ENCODE measurements at regions not wholly inside any gene's neighbourhood (a gene's known extent, or its start where the extent isn't known, plus 50 kb on each side); places are given as distances from the start of the nearest gene placed in this dataset.

DNA sequence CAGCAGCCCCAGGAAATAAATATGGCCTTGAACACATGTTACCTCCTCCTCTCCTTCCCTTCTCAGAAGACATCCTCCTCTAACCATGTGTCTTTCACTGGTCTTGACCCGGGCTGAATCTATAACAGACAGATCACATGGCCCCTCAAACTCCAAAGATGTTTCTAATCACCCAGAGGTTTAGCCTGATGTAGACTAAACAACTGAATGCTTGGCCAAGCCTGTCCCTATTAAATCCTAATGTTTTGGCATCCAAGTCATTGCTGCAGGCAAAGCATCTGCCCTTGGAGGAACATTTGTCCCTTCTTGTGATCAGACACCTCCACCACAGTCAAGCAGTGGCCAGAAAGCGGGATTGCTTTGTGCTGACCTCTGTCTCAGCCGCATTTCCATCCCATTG lies 65.5 kb downstream of the ANKRD60 start:
- no peaks in the 10 kb centered on the region for H3K4me1 Mint-ChIP-seq
- no peak overlapping the region for H3K27ac Mint-ChIP-seq
- no peaks in the 10 kb centered on the region for H3K36me3 Mint-ChIP-seq (ENCODE audit: low read depth)
- H3K27me3 Mint-ChIP-seq: peaks cover 3% of the 10 kb centered on the region
- no peak for ATAC-seq
- DNase-seq: no peak
- no peaks in the 10 kb centered on the region for H3K9me3 Mint-ChIP-seq
- H3K4me3 Mint-ChIP-seq: no peak overlapping the region

GRCh38 chr20:58161192-58161591 lies 67.3 kb downstream of the ANKRD60 start:
- Mint-ChIP-seq H3K27ac (no peak overlapping the region), H3K27me3 (peaks cover under 1% of the 10 kb centered on the region), H3K4me1 (no peaks in the 10 kb centered on the region), H3K4me3 (no peak overlapping the region), H3K9me3 (no peaks in the 10 kb centered on the region), H3K36me3 (ENCODE audit: low read depth) (no peaks in the 10 kb centered on the region)
- ATAC-seq: no peak
- no peak for DNase-seq

DNA sequence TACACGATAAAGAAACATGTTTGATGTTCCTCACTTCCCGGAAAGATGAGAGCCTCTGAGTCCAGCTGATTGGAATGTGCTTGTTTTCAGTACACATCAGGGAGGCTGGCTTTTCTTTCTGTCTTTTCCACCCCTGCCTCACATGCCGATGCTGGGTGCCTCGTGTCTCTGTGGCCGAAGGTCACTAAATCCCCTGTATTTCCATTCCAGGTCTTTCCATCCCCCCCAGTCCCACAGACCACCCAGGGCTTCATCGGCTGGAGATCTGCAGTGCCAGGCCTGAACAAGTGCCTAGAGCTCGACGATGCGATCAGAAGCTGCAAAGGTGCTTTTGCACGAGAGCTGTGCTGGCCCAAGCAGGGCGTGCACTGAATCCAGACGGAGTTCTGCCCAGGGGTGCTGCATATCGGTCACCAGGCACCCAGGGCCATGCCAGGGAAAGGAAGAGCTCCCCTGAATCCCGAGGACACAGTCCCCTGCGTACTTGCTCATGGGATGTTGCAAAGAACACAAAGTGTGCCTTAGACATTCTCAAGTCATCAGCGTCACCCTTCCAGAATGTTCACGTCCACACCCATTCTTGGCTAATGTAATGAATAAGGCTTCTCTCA lies 67.9 kb downstream of the ANKRD60 start:
- ATAC-seq (no peak), DNase-seq (no peak)
- no peaks in the 10 kb centered on the region for H3K4me1 Mint-ChIP-seq
- no peaks in the 10 kb centered on the region for H3K9me3 Mint-ChIP-seq
- H3K4me3 Mint-ChIP-seq: no peak overlapping the region
- no peak overlapping the region for H3K27ac Mint-ChIP-seq
- peaks cover 4% of the 10 kb centered on the region for H3K27me3 Mint-ChIP-seq
- no peaks in the 10 kb centered on the region for H3K36me3 Mint-ChIP-seq (ENCODE audit: low read depth)

DNA sequence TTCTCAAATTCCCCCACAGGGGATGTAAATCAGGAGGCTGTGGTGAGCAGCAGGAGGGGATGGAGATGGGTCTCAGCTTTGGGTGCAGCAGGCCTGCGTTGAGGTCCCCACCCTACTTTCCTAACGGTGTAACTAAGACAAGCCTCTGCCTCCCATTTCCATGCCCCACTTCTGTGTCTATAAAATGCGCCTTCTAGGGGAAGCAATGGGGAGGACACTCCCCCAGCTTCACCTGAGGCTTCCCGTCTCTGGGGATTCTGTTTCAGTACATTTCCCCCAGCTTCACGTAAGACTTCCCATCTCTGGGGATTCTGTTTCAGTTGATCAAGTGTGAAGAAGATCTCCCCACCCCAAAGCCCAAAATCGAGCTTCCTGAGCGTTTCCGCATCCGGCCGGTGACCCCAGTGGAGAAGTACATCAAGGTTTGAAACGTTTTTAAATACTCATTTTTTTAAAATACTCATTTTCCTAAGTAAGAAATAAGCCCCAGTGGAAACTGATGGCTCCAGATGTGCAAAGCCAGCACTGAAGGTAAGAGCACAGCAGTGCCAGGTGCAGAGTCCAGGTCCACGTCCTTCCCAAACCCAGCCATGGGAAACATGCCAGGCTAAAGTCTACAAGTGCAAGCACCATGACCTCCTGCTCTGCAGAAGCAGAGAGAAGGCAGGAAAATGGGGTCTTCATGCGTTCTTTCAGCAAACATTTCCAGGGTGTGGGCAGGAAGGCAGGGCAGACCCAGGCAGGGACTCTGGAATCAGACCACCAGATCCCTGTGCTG lies 73.1 kb downstream of the ANKRD60 start:
- no peaks in the 10 kb centered on the region for H3K9me3 Mint-ChIP-seq
- no peak overlapping the region for H3K4me3 Mint-ChIP-seq
- no peak overlapping the region for H3K27ac Mint-ChIP-seq
- no peaks in the 10 kb centered on the region for H3K4me1 Mint-ChIP-seq
- no peaks in the 10 kb centered on the region for H3K36me3 Mint-ChIP-seq (ENCODE audit: low read depth)
- peaks cover 34% of the 10 kb centered on the region for H3K27me3 Mint-ChIP-seq
- ATAC-seq (no peak), DNase-seq (no peak)

DNA sequence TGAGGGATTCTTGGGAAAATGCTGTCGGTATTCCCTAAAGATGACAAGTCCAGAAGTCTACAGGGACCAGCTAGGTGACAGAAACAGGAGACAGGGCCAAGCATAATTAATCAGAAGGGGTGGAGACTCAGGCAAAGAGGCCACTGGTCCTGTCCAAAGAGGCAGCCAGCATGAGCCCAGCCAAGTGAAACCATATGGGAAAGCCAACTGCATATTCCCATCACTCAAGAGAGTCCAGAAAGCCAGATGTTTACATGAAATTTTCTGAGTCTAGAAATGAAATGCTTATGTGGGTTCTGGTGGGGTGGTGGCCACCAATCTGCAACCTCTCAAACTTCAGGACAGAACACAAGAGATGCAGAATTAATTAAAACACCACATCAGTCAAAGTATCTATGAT lies 74.3 kb downstream of the ANKRD60 start:
- Mint-ChIP-seq H3K4me1 (no peaks in the 10 kb centered on the region), H3K9me3 (no peaks in the 10 kb centered on the region), H3K27me3 (peaks cover 39% of the 10 kb centered on the region), H3K27ac (no peak overlapping the region), H3K4me3 (no peak overlapping the region), H3K36me3 (ENCODE audit: low read depth) (no peaks in the 10 kb centered on the region)
- no peak for ATAC-seq
- no peak for DNase-seq

DNA sequence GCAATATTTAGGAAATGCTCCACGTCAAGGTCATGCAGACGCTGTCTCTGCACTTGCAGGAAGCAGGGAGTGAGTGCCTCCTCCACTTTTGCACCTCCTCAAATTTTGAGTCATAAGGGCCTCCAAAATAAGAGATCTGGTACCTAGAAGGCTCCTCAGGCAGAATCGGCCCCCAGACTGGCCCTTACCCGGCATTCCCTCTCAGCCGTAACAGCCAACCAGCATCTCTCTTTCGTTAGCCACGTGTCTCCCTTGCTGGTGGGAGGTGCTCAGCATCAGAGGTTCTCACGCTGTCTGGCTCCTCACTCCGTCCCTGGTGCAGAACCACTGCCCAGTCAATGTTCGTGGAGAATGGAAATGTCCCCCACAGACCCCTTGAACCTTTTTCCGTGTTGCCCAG lies 75.3 kb downstream of the ANKRD60 start:
- H3K27me3 Mint-ChIP-seq: peaks cover 49% of the 10 kb centered on the region
- H3K36me3 Mint-ChIP-seq (ENCODE audit: low read depth): no peaks in the 10 kb centered on the region
- H3K4me3 Mint-ChIP-seq: no peak overlapping the region
- no peaks in the 10 kb centered on the region for H3K4me1 Mint-ChIP-seq
- DNase-seq: no peak
- no peak for ATAC-seq
- no peak overlapping the region for H3K27ac Mint-ChIP-seq
- H3K9me3 Mint-ChIP-seq: no peaks in the 10 kb centered on the region

- no peak overlapping the region for H3K4me3 Mint-ChIP-seq
- peaks cover 62% of the 10 kb centered on the region for H3K27me3 Mint-ChIP-seq
- no peak overlapping the region for H3K27ac Mint-ChIP-seq
- ATAC-seq: no peak
- H3K9me3 Mint-ChIP-seq: peaks cover 4% of the 10 kb centered on the region
- peak; percentile 5 for DNase-seq
- no peaks in the 10 kb centered on the region for H3K36me3 Mint-ChIP-seq (ENCODE audit: low read depth)
- no peaks in the 10 kb centered on the region for H3K4me1 Mint-ChIP-seq
Measured at GRCh38 chr20:58150772-58151171, 77.7 kb downstream of the ANKRD60 start.

DNA sequence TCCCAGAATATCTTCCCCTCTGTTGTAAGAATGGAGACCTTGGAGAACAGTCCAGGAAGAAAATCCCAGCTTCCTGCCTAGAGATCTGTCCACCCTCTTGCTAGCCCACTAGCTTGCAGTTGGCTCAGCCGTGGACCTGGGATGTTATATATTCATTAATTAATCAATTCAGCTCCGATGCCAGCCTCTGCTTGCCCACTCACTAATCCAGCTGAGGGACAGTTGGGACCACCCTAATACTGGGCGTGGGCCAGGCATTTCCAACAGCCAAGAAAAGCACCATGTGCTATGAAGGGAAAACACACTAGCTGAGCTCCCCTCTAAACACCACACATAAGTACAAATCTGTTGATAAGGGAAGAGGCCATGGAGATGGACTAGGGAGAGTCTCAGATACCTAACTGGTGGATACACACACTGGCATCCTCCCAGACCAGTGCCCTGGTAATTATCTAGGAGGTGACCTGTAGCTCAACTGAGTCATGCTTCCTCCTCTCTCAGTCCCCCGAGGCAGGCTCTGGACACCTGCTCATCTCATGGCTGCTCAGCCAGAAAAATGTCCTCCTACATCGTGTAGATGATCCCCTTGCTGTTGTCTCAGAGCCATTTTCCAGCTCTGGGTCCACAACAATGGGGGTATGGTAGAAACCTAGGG lies 78.9 kb downstream of the ANKRD60 start:
- no peak for ATAC-seq
- Mint-ChIP-seq H3K4me3 (no peak overlapping the region), H3K27ac (no peak overlapping the region), H3K4me1 (no peaks in the 10 kb centered on the region), H3K36me3 (ENCODE audit: low read depth) (no peaks in the 10 kb centered on the region), H3K9me3 (peaks cover 4% of the 10 kb centered on the region), H3K27me3 (peaks cover 59% of the 10 kb centered on the region)
- no peak for DNase-seq

DNA sequence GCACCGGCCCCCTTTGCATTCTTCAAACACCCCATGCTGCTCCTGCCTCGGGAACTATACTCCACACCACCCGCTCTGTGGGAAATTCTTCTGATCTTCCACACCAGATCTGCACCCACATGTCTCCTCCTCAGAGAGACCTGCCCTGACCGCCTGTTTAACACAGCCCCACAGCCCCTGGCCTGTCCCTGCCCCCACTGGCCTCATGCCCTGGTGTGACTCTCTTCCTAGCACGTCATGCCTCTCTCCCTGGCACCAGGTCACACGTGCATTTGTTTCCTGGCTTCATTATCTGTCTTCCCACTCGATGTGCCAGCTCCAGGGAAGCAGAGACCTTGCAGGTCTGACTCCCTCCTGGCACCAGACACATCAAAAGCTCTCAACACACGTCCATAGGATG lies 79.6 kb downstream of the ANKRD60 start:
- H3K27me3 Mint-ChIP-seq: peaks cover 57% of the 10 kb centered on the region
- H3K27ac Mint-ChIP-seq: no peak overlapping the region

GRCh38 chr20:58147628-58148370 lies 80.7 kb downstream of the ANKRD60 start:
- no peak overlapping the region for H3K27ac Mint-ChIP-seq
- H3K4me1 Mint-ChIP-seq: no peaks in the 10 kb centered on the region
- H3K36me3 Mint-ChIP-seq (ENCODE audit: low read depth): no peaks in the 10 kb centered on the region
- peaks cover 4% of the 10 kb centered on the region for H3K9me3 Mint-ChIP-seq
- peaks cover 52% of the 10 kb centered on the region for H3K27me3 Mint-ChIP-seq
- DNase-seq: no peak
- H3K4me3 Mint-ChIP-seq: no peak overlapping the region
- ATAC-seq: no peak

More for the DNA sequence above, 79.6 kb downstream of the ANKRD60 start:
- ATAC-seq (no peak), DNase-seq (no peak)
- no peaks in the 10 kb centered on the region for H3K4me1 Mint-ChIP-seq
- H3K36me3 Mint-ChIP-seq (ENCODE audit: low read depth): no peaks in the 10 kb centered on the region
- H3K4me3 Mint-ChIP-seq: no peak overlapping the region
- H3K9me3 Mint-ChIP-seq: peaks cover 4% of the 10 kb centered on the region

GRCh38 chr20:58146746-58147140 lies 81.7 kb downstream of the ANKRD60 start:
- Mint-ChIP-seq H3K4me1 (no peaks in the 10 kb centered on the region), H3K4me3 (no peak overlapping the region), H3K9me3 (peaks cover 4% of the 10 kb centered on the region), H3K27ac (no peak overlapping the region), H3K27me3 (peaks cover 45% of the 10 kb centered on the region), H3K36me3 (ENCODE audit: low read depth) (no peaks in the 10 kb centered on the region)
- ATAC-seq: no peak
- no peak for DNase-seq

DNA sequence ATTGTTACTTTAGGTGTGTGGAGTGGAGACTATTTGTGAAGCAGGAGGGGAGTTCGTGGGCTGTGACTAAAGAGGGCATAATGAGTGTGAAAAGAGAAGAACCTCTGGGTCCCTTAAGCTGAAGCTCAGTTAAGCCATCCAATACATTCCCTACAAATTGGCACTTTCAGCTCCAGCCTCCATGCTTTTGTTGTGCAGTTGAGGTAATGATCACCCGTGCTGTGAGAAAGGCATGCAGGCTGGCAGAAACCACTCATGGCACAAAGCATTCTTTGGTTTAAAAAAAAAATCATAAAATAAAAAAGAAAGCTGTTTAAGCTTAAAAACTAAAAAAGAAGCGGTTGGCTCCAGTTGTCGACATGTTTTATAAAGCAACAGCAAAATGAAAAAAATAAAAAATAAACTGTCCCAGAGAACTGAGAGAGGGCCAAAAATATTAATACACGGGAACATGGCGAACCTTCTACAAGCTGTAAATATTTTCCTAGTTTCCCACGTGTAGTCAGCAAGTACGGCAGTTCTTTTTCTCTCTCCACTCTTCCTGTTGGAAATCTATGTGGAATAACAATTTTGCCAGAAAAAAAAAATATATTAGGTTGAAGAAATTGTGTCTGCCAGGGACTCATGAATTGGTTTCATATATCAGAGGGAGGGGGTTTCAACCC lies 82.2 kb downstream of the ANKRD60 start:
- no peak for DNase-seq
- no peaks in the 10 kb centered on the region for H3K4me1 Mint-ChIP-seq
- H3K36me3 Mint-ChIP-seq (ENCODE audit: low read depth): no peaks in the 10 kb centered on the region
- no peak overlapping the region for H3K4me3 Mint-ChIP-seq
- peaks cover 42% of the 10 kb centered on the region for H3K27me3 Mint-ChIP-seq
- no peak for ATAC-seq
- H3K27ac Mint-ChIP-seq: no peak overlapping the region
- peaks cover 4% of the 10 kb centered on the region for H3K9me3 Mint-ChIP-seq

DNA sequence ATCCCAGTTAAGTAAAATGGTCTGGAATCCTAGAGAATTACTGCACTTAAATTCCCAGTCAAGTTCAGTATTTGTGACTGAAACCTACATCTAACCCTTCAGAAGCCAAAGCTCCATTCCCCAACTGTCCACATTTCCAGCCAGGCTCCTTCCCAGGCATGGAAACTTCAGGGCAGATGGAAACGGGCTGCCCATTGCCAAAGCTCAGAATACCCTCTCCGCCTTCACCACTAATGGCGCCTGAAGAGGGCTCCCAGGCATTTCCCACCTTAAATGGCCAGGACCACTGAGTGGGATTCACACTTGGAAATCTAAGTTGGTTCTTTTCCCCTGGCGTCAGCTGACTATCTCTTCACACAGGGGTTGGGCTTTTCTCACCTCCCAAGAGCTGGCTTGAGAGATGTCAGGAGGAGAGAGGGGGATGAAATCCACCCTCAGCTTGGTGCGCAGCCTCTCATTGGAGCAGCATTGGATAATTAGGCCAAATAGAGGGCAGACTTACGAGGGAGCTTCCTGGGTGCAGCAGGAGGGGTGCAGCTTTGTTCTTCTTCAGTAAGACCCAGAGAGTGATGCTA lies 82.9 kb downstream of the ANKRD60 start:
- Mint-ChIP-seq H3K27me3 (peaks cover 37% of the 10 kb centered on the region), H3K9me3 (peaks cover 4% of the 10 kb centered on the region), H3K36me3 (ENCODE audit: low read depth) (no peaks in the 10 kb centered on the region), H3K4me1 (no peaks in the 10 kb centered on the region), H3K4me3 (no peak overlapping the region), H3K27ac (no peak overlapping the region)
- DNase-seq (no peak), ATAC-seq (no peak)

- Mint-ChIP-seq H3K27ac (no peak overlapping the region), H3K4me3 (no peak overlapping the region), H3K36me3 (ENCODE audit: low read depth) (no peaks in the 10 kb centered on the region), H3K27me3 (peaks cover 34% of the 10 kb centered on the region), H3K9me3 (peaks cover 4% of the 10 kb centered on the region), H3K4me1 (no peaks in the 10 kb centered on the region)
- no peak for DNase-seq
- ATAC-seq: no peak
Measured at GRCh38 chr20:58144096-58144495, 84.4 kb downstream of the ANKRD60 start.

Measured in activated naive CD8-positive, alpha-beta T cell treated with anti-CD3 and anti-CD28 coated beads, Interleukin-2, amount 50 U/mL, for 24 hours (primary cell).